GM18517 (cell line): ENCODE measurements at regions not wholly inside any gene's neighbourhood (a gene's known extent, or its start where the extent isn't known, plus 50 kb on each side); places are given as distances from the start of the nearest gene placed in this dataset.

Experiments used
- ATAC-seq: cut with Tn5 transposase; IDR thresholded peaks from one replicate; pipeline ENCODE4 v1.9.1; 2021; ENCODE audit warnings: mild to moderate bottlenecking, moderate library complexity; ENCODE audit not compliant: unreplicated experiment

GRCh38 chr18:72470391-72470790, 73.8 kb downstream of the CBLN2 start:
- ATAC-seq: no peak

DNA sequence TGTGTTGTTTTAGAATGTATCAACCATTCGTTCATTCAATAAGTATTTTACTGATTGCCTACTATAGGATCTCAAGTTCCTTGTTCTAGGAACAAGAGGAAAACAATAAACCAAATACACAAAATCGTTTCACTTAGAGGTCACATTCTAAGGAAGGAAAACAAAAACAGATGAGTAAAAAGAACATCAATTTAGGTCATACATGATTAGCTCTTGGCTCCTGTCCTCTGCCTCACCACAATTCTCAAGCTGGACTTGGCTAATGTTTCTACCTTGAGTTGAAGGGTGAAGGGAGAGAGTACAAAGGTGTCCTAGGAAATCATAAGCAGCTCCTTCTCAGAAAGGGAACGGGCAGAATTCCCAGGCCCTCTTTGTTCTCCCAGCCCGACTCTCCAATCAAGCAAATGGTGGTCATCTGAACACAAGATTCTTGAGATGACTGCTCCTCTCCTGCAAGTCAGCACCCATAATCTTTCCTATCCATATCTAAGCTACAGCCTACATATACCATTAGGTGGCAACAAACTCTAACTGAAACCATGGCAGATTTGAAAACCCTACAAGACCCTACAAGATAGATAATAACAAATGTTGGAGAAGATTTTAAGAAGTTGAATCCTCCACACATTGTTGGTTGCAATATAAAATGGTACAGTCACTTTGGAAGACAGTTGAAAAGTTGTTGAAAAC, 76.0 kb downstream of the CBLN2 start:
- no peak for ATAC-seq

DNA sequence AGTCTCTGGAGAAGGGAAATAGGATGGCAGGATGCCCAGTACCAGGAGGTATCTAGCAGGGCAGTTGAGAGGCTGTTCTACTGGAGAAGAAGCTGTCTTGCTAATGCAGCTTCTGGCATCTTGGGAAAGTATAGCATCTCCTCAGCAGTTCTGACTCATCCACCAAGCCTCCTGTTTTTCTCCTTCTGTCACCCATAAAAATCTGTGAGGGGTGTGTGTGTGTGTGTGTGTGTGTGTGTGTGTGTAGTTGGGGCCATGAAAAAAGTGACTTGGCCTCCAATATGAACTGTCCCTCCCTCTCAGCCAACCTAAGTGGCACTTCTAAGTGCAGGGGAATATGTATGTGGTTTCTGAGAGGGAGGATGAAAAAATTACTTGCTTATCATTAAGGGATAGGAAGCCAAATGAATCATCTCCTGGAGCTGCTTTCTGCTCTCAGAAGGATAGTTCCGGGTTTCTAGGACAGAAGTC, 83.9 kb downstream of the CBLN2 start:
- ATAC-seq: no peak

DNA sequence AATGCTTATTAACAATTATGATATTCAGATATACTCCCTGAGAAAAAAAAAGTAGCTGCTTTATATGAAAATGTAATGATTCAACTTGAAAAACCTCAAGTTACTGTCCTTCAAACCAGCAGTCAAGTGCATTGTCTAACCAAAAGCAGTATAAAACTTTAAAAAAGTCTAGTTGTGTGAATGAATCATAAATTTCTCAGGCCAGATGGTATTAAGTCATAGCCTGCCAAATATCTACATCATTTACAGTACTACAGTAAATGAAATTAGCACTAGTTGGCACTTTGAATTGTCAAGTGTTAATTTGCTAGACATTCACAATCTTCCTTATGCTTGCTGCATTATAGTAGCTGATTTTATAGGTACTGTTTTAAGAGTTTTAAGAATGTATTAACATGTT, 85.9 kb downstream of the CBLN2 start:
- ATAC-seq: no peak

GRCh38 chr18:72456802-72457201, 87.3 kb downstream of the CBLN2 start:
- no peak for ATAC-seq

DNA sequence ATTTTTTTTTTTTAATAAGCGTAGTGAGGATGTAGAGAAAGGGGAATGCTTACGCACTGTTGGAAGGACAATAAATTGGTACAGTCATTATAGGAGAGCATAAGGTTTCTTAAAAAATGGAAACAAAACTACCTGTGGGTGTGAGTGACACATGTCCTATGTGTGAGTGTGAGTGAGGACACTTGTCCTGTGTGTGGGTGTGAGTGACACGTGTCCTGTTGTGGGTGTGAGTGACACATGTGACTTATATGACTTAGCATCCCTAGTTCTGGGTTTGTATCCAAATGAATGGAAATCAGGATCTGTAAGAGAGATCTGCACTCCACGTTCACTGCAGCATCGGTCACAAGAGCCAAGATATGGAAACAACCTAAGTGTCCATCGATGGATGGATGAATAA, 91.8 kb downstream of the CBLN2 start:
- ATAC-seq: no peak

GRCh38 chr18:72444798-72445155, 99.4 kb downstream of the CBLN2 start:
- ATAC-seq: no peak

GRCh38 chr18:72444111-72444797, 99.9 kb downstream of the CBLN2 start:
- ATAC-seq: no peak

- no peak for ATAC-seq
Measured at GRCh38 chr18:72436401-72436800, 107.7 kb downstream of the CBLN2 start.

DNA sequence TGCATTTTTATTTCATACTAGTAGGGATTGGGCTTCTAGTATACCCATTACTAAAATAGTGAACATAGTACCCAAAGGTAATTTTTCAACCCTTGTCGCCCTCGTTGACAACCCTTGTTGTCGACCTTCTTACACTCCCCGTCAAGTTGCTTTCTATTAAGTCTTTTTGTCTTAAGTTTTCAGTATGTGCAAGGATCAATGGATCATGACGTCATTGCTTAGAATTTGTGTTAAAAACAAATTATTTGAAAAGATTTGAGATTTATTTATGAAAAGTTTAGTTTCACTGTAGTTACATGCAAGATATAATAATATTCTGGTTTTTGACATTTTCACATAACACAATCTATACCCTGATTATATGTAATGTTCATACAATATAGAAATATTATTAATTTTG, 110.4 kb downstream of the CBLN2 start:
- ATAC-seq: no peak

DNA sequence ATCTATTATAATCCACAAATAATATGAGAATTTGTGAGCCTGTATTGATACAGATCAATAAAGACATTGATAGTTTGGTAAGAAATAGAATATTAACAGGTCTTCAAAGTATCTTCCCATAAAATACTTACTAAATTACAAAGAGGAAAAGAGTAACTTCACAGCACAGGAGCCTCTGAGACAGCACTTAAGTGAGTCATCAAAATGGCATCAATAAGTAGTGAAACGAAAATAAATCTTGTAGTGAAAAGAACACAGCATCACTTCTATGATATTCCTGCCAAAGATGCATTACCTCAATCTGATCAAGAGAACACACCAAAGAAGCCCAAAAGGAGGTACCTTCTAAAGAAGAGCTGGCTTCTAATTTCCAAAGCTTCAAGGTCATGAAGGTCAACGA, 116.4 kb downstream of the CBLN2 start:
- no peak for ATAC-seq

DNA sequence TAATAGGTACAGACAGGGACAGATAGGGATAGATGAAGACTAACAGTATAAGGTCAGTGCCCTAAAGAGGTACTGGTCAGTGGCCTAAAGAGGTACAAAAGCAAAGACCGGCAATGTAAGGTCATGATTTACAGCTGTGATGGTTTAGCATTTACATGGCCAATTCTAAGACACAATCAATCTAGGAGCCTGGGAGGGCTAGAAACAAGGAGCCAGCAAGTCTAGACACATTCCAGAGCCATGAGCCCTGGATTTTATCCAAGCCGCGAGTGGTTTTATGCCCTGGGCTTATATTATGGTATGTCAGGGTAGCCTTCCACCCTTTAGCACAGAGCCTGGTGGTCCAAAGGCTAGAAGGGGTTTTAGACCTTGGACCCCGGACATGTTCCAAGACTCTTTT, 124.2 kb downstream of the CBLN2 start:
- no peak for ATAC-seq

GRCh38 chr18:72412927-72413326, 131.2 kb downstream of the CBLN2 start:
- no peak for ATAC-seq

DNA sequence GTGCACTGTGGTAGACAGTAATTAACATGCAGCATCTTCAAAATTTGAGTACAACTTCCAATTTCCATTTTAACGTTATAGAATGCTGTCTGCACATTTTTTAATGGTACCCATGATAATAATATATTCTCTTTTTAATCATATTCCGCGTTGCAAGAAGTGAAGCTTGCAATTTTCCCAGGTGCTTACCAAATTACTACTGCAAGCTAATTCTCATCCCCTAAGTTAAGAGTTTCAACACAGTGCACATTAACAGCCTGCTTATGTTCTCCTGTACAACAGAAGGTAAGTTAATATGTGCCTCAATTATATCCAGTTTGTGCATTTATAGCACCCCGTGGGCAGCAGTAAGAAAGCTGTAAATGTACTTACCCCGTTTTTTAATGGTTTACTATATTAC, 132.9 kb downstream of the CBLN2 start:
- no peak for ATAC-seq

DNA sequence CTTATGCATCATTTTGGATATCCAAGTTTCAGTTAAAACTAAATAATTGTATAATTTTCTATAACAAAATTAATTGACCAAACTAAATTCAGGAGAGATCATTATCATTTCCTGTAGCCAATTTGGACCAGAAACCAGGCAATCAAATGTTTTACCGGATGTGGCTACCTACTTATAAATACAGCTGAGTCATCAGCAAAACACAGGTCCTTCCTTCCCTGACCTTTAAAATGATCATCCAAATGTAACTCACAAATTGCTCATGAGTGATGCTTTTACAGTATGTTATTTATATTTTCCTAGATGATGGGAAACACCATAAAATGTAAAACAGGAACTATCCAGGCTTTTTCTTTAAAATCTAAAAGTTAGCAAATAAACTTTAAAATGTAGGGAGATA, 133.7 kb downstream of the CBLN2 start:
- ATAC-seq: no peak

- no peak for ATAC-seq
Measured at GRCh38 chr18:72409903-72410302, 134.2 kb downstream of the CBLN2 start.

DNA sequence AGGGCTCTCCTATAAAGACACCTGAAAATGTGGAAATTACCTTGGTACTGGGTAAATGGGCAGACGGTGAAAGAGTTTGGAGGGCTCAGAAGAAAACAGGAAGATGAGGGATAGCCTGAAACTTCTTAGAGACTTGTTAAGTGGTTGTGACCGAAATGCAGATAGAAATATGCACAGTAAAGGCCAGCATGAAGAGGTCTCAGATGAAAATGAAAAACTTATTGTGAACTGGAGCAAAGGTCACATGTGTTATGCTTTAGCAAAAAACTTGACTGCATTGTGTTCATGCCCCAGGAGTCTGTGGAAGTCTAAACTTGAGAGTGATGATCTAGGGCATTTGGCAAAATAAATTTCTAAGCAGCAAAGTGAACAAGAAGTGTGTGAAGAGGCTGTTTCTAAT, 137.1 kb downstream of the CBLN2 start:
- ATAC-seq: no peak

DNA sequence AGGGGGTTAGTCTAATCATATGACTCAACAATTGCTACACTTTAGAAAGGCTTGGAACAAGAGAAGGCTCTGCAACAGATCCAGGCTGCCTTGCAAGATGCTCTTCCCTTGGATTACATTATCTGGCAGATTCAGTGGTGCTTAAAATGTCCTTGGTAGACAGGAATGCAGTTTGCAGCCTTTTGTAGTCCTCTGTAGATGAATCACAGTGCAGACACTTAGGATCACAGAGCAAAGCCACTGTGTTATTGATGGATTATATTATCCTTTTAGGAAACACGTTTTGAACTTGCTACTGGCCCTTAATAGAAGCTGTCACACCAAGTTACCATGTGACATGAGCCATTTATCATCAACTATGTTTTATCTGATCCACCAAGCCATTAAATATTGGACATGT, 152.2 kb downstream of the CBLN2 start:
- no peak for ATAC-seq

- no peak for ATAC-seq
Measured at GRCh38 chr18:72391427-72391826, 152.7 kb downstream of the CBLN2 start.

GRCh38 chr18:72378016-72378415, 166.1 kb downstream of the CBLN2 start:
- no peak for ATAC-seq

- no peak for ATAC-seq
Measured at GRCh38 chr18:72376256-72376655, 167.9 kb downstream of the CBLN2 start.

GRCh38 chr18:72375618-72376017, 168.5 kb downstream of the CBLN2 start:
- ATAC-seq: no peak

DNA sequence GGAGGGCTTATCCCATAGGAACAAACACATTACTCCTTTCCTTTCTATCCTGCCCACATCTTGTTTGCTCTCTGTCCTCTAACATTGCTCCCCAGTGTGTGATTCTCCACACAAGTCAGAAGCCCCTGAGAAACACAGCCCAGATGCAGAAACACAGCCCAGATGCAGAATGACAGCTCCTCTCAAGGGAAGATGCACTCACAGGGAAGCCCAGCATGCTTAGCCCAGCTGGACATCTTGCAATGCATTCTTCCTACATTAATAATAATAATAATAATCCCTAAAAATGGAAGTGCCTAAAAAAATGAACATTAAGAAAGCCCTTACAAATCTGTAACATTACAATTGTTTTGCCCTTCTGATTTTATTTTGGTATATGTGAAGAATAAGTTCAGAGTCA, 172.1 kb downstream of the CBLN2 start:
- ATAC-seq: no peak
